ENCODE measurements at regions not wholly inside any gene's neighbourhood (a gene's known extent, or its start where the extent isn't known, plus 50 kb on each side); places are given as distances from the start of the nearest gene placed in this dataset.

GRCh38 chr12:42010715-42011114 is 134.0 kb downstream of the GXYLT1 start:
- Histone ChIP-seq H3K27me3 (ENCODE audit: control insufficient read depth, low read length) (no peaks in the 10 kb centered on the region), H3K79me2 (ENCODE audit: control insufficient read depth, low read length) (no peaks in the 10 kb centered on the region), H3K4me2 (ENCODE audit: low read length) (no peak overlapping the region), H3K27ac (ENCODE audit: low read depth, low read length) (no peak overlapping the region), H3K9me3 (ENCODE audit: control insufficient read depth, insufficient read depth, low read length) (no peaks in the 10 kb centered on the region), H3K9me2 (replicated peaks; ENCODE audit: control insufficient read depth, low read length) (no peaks in the 10 kb centered on the region), H3K36me3 (ENCODE audit: control insufficient read depth, low read length) (no peaks in the 10 kb centered on the region), H3K4me1 (ENCODE audit: control insufficient read depth, low read length) (no peaks in the 10 kb centered on the region), H3F3A (ENCODE audit: control insufficient read depth, insufficient read depth) (no peaks in the 10 kb centered on the region), H4K20me1 (ENCODE audit: control insufficient read depth, insufficient read depth, low read depth, low read length) (no peaks in the 10 kb centered on the region), H3K4me3 (ENCODE audit: low read length) (no peak overlapping the region)
- TF ChIP-seq EZH2phosphoT487 (IDR thresholded peaks at IDR 0.05; ENCODE audit: borderline replicate concordance, low read length) (no peak), CTCF (IDR thresholded peaks at IDR 0.05; ENCODE audit: low read depth, low read length, poor library complexity, severe bottlenecking) (no peak)

- H3K4me2 ChIP-seq (ENCODE audit: low read length): no peak overlapping the region
- no peaks in the 10 kb centered on the region for H3K79me2 ChIP-seq (ENCODE audit: control insufficient read depth, low read length)
- no peaks in the 10 kb centered on the region for H3K27me3 ChIP-seq (ENCODE audit: control insufficient read depth, low read length)
- no peaks in the 10 kb centered on the region for H3K9me3 ChIP-seq (ENCODE audit: control insufficient read depth, insufficient read depth, low read length)
- no peak overlapping the region for H3K4me3 ChIP-seq (ENCODE audit: low read length)
- no peaks in the 10 kb centered on the region for H3F3A ChIP-seq (ENCODE audit: control insufficient read depth, insufficient read depth)
- H3K27ac ChIP-seq (ENCODE audit: low read depth, low read length): no peak overlapping the region
- no peaks in the 10 kb centered on the region for H4K20me1 ChIP-seq (ENCODE audit: control insufficient read depth, insufficient read depth, low read depth, low read length)
- TF ChIP-seq EZH2phosphoT487 (IDR thresholded peaks at IDR 0.05; ENCODE audit: borderline replicate concordance, low read length) (no peak), CTCF (IDR thresholded peaks at IDR 0.05; ENCODE audit: low read depth, low read length, poor library complexity, severe bottlenecking) (no peak)
- H3K4me1 ChIP-seq (ENCODE audit: control insufficient read depth, low read length): no peaks in the 10 kb centered on the region
- no peaks in the 10 kb centered on the region for H3K9me2 ChIP-seq (replicated peaks; ENCODE audit: control insufficient read depth, low read length)
- no peaks in the 10 kb centered on the region for H3K36me3 ChIP-seq (ENCODE audit: control insufficient read depth, low read length)
Measured at GRCh38 chr12:42010257-42010656, 134.4 kb downstream of the GXYLT1 start.

GRCh38 chr12:42008996-42009395 is 135.7 kb downstream of the GXYLT1 start:
- no peaks in the 10 kb centered on the region for H3K4me1 ChIP-seq (ENCODE audit: control insufficient read depth, low read length)
- H3K4me2 ChIP-seq (ENCODE audit: low read length): no peak overlapping the region
- no peaks in the 10 kb centered on the region for H3F3A ChIP-seq (ENCODE audit: control insufficient read depth, insufficient read depth)
- H3K9me3 ChIP-seq (ENCODE audit: control insufficient read depth, insufficient read depth, low read length): no peaks in the 10 kb centered on the region
- H3K27ac ChIP-seq (ENCODE audit: low read depth, low read length): no peak overlapping the region
- H3K4me3 ChIP-seq (ENCODE audit: low read length): no peak overlapping the region
- H3K79me2 ChIP-seq (ENCODE audit: control insufficient read depth, low read length): no peaks in the 10 kb centered on the region
- no peaks in the 10 kb centered on the region for H3K36me3 ChIP-seq (ENCODE audit: control insufficient read depth, low read length)
- TF ChIP-seq EZH2phosphoT487 (IDR thresholded peaks at IDR 0.05; ENCODE audit: borderline replicate concordance, low read length): no peak
- no peak for TF ChIP-seq CTCF (IDR thresholded peaks at IDR 0.05; ENCODE audit: low read depth, low read length, poor library complexity, severe bottlenecking)
- no peaks in the 10 kb centered on the region for H4K20me1 ChIP-seq (ENCODE audit: control insufficient read depth, insufficient read depth, low read depth, low read length)
- no peaks in the 10 kb centered on the region for H3K9me2 ChIP-seq (replicated peaks; ENCODE audit: control insufficient read depth, low read length)
- H3K27me3 ChIP-seq (ENCODE audit: control insufficient read depth, low read length): no peaks in the 10 kb centered on the region

GRCh38 chr12:42003031-42003430 is 141.6 kb downstream of the GXYLT1 start:
- Histone ChIP-seq H3K4me1 (ENCODE audit: control insufficient read depth, low read length) (no peaks in the 10 kb centered on the region), H3K4me3 (ENCODE audit: low read length) (no peak overlapping the region), H3K79me2 (ENCODE audit: control insufficient read depth, low read length) (no peaks in the 10 kb centered on the region)

More at GRCh38 chr12:42003031-42003430, 141.6 kb downstream of the GXYLT1 start:
- Histone ChIP-seq H3F3A (ENCODE audit: control insufficient read depth, insufficient read depth) (no peaks in the 10 kb centered on the region), H3K27me3 (ENCODE audit: control insufficient read depth, low read length) (no peaks in the 10 kb centered on the region), H3K4me2 (ENCODE audit: low read length) (no peak overlapping the region), H3K36me3 (ENCODE audit: control insufficient read depth, low read length) (no peaks in the 10 kb centered on the region), H3K9me3 (ENCODE audit: control insufficient read depth, insufficient read depth, low read length) (no peaks in the 10 kb centered on the region), H3K27ac (ENCODE audit: low read depth, low read length) (no peak overlapping the region), H4K20me1 (ENCODE audit: control insufficient read depth, insufficient read depth, low read depth, low read length) (no peaks in the 10 kb centered on the region), H3K9me2 (replicated peaks; ENCODE audit: control insufficient read depth, low read length) (no peaks in the 10 kb centered on the region)
- no peak for TF ChIP-seq CTCF (IDR thresholded peaks at IDR 0.05; ENCODE audit: low read depth, low read length, poor library complexity, severe bottlenecking)
- no peak for TF ChIP-seq EZH2phosphoT487 (IDR thresholded peaks at IDR 0.05; ENCODE audit: borderline replicate concordance, low read length)

All from DOHH2 (cell line).